ENCODE measurements at regions not wholly inside any gene's neighbourhood (a gene's known extent, or its start where the extent isn't known, plus 50 kb on each side); places are given as distances from the start of the nearest gene placed in this dataset.

DNA sequence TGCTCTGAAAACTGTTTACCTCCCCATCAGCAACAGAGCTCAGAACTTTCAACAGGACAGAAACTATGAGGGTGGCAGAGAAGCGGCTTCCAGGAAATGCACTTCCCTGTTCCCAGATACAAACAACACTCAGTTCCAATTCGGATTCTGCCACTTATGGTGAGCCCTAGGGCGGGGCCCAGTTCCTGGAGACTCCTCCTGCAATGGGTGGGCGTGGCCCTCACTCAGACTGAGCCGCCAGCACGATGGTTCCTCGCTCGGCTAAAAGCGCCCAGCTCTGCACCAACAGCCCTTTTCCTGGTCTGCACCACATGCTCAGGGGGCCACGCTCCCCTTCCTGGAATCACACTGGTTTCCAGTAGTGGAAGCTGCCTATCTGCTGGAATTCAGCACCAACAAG, 314.1 kb downstream of the CTTN start:
- no peak for DNase-seq (ENCODE audit: low spot score in 2 of 2)
- FAIRE-seq, result no peak

DNA sequence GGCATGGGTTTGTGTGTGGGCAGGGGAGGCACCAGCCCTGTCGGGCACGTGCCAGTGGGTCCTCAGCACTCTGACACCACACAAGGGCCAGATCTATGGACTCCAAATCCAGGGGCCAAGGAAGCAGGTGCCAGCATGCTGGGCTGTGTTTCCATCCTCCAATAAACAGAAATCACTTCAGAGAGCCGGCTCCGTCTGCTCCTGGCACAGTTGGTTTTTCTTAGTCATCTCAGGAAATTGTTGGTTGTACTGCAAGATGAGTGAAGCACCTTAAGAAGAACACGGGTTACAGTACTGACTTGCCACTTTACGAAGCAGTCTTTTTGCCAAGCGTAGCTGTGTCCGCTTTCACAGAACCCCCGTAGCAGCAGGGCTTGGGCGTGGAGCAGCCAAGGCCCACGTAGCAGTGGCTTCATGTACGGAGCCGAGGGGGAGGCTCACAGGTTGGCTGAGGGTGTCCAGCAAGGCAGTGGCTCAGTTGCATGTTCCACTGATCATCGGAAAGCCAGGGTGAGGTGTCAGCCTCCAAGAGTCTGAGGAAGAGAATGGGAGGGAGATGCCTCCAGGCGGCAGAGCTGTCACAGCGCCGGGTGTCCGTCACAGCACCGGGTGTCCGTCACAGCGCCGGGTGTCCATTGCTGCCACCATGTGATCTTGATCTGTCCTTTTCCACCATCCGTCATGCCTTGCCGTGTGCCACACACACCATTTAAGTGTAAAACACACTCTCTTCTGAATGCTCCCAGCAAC, 314.9 kb downstream of the CTTN start:
- FAIRE-seq (no peak), DNase-seq (ENCODE audit: low spot score in 2 of 2) (no peak)

DNA sequence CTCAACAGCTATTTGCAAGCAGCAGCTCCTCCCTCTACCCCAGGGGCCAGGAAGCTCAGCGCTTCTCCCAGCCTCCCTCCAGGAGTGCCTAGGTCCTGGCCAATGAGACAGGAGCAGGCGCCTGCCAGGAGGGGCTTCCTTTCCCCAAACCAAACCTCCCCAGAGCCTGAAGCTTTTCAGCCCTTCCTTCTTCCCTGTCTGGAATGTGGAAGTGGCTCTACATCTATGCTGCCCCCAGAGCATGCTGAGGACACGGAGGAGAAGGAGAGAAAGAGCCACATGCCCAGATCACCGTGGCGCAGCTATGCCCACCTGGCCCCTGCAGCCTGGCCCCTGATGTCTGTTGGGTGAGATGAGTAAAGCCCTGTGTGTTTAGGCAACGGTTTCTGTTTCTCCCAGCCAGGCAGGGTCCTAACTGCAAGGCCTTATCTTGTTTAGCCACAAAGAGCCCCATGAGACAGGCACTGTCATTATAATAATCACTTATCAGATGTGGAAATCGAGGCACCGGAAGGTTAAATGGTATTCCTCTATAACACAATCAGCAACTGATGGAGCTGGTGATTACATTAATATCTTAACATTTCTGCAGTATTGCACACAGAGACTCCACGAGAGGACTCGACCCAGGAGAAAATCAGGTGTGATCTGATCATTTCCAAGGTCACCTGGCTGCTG, 315.8 kb downstream of the CTTN start:
- DNase-seq (ENCODE audit: low spot score in 2 of 2), result no peak

GRCh38 chr11:70715166-70715951, 317.0 kb downstream of the CTTN start:
- FAIRE-seq (no peak), DNase-seq (ENCODE audit: low spot score in 2 of 2) (no peak)

More for the DNA sequence above, 315.8 kb downstream of the CTTN start:
- FAIRE-seq, result no peak

GRCh38 chr11:70716216-70716615, 317.9 kb downstream of the CTTN start:
- FAIRE-seq (no peak), DNase-seq (ENCODE audit: low spot score in 2 of 2) (no peak)

DNA sequence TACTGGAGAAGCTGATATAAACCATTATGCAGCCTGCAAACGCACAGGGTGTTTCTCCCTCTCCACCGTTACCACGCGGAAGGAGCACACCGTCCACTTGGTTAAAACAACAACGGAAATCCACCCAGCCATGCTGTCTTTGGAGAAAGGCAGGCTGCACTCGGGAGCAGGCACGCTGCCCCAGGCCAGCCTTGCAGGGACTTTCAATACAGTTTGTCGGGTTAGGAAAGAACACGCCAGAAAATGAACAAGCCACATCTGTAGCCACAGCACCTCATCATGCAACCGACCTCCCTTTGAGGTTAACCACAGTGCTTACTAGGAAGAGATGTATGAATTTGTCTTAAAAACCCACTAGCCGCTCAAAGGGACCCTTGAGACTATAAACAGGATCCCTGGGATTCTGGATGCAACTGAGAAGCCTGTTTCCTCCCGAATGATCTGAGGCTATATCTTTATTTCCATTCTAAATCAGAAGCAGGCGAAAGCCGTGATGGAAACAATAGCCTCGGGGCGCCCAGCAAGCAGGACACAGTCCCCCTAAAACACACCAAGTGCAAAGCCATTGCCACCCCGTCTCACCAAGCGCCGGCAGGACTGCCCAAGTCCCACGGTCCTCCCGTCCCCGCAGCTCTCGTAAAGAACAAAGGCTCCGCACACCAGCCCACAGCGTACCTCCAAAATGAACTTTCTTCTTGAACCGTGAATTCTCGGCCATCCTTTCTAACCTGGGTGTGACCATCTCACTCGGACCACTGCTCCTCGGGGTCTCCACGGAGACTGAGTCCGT, 318.9 kb downstream of the CTTN start:
- FAIRE-seq (no peak), DNase-seq (ENCODE audit: low spot score in 2 of 2) (no peak)

DNA sequence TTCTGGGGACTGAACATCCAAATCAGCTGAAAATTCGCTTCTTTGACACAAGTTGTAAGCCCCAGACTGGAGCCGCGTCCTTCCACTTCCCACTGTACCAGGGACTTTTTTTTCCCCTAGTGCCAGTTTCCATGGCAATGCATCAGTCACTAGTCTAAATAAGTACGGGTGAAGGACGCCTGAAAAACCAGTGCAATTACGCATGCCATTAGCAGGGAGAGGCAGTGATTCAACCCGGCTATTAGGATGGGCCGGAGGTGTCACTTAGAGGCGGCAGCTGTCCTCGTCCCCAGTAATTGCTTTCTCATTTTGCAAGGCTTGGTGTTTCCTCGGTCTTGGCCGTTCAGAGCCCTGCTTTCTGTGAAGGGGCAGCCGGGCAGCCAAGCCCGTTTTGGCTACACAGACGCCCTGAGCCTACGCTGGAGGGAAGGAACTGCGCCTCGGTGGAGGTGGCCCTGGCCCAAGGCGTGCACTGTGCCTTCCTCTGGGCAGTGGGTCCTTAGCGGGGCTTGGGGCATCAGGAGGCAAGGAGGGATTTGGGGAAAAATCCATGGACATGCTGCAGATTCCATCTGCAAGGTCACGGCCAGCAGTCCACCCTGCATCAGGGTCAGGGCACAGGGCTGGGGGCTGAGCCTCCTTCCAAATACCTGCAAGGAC, 319.7 kb downstream of the CTTN start:
- peak in 1 of 2 donors; percentile 47 for DNase-seq (ENCODE audit: low spot score in 2 of 2)
- no peak for FAIRE-seq

DNA sequence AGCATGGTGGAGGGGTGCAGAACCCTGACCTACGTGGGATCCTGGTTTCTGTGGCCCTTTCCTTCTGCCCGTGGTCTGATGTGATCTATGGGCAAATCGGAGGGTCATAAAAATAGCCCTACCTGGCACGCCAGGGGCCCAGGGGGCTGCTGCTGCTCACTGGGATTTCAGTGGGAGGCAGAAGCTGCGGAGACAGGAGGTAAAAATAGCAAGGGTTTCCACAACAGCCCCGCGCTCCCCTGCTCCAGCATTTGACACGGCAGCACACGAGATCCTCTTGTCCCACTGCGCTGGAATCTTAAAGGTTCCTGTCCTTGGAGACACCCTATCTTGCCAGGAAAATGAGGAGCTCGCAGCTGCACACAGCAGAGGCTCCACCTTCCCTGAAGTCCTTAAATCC, 321.2 kb downstream of the CTTN start:
- DNase-seq (ENCODE audit: low spot score in 2 of 2) (no peak), FAIRE-seq (no peak)

- DNase-seq (ENCODE audit: low spot score in 2 of 2) (no peak), FAIRE-seq (no peak)
These were observed 322.0 kb downstream of the CTTN start for GRCh38 chr11:70720281-70720680.

DNA sequence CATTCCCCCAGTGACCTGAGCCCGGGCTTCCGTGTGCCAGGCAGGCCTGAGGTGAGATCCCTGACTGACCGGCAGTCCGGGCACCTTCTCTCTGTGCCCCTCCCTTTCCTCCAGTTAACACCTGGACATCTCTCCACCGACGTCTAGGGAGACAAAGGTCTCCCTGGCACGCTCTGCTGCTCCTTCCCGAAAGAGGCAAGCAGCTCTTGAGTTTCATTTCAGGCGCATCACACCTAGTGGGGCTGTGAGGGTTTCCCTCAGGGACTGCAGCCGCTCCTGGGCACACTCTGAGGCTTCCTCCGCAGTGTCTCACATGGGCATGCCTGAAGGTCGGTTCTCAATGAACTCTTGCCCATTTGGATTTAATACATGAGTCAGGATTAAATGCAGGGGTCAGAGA, 322.7 kb downstream of the CTTN start:
- FAIRE-seq (no peak), DNase-seq (ENCODE audit: low spot score in 2 of 2) (no peak)

GRCh38 chr11:70725278-70725677, 326.9 kb downstream of the CTTN start:
- DNase-seq (ENCODE audit: low spot score in 2 of 2) (no peak), FAIRE-seq (no peak)

DNA sequence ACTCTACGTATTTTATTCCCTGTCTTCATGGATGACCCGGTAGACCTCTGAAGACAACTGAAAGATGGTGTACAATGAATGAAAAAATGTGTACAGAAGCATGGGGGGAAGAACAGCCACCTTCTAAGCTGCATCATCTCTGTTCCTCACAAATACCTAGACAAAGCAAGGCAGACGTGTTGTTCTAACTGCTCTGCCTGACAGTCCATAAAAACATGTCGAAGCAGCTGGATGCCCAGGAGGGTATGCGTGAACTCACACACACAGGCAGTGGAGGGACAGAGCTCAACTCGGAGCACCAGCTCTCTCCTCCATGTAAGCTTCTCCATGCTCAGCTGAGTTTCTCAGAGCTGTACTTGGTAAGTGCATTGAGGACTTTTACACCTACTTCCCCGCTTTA, 327.4 kb downstream of the CTTN start:
- no peak for DNase-seq (ENCODE audit: low spot score in 2 of 2)
- FAIRE-seq, result no peak

GRCh38 chr11:70727021-70727420, 328.7 kb downstream of the CTTN start:
- no peak for FAIRE-seq

DNA sequence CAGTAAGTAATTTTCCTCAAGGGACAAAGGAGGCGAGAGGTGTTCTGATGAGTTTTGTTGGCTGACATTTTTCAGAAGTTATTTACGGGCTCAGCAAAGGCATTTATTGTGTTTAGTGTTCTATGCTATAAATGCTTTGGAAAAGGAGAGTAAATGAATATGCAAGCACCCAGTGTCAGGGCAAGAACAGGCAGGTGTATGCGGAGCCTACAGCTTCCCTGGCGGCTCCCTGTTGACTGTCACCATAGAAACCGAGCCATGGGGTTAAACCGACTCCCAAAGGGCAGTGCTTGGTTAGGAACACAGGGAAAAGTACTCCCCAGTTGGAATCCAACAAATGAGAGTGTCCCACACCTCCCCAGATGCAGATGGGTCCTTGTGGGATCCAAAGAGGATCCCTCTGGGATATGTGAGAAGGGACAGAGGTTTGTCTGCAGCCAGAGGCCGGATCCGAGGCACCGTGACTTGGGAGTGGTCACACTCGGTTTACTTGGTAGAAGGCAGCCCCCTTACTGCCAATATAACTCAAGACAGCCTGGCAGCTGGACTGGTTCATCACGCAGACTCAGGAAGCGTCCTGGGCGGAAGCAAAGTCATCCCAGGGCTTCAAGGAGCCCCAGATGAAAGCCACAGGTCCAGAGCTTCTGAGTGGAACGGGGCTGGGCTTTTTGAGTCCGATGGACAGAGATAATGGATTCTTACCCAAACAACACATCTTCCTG, 329.7 kb downstream of the CTTN start:
- no peak for DNase-seq (ENCODE audit: low spot score in 2 of 2)
- FAIRE-seq, result no peak

More at GRCh38 chr11:70727021-70727420, 328.7 kb downstream of the CTTN start:
- DNase-seq (ENCODE audit: low spot score in 2 of 2), result no peak

- FAIRE-seq (no peak), DNase-seq (ENCODE audit: low spot score in 2 of 2) (no peak)
These were observed 331.6 kb downstream of the CTTN start for GRCh38 chr11:70729949-70730348.

DNA sequence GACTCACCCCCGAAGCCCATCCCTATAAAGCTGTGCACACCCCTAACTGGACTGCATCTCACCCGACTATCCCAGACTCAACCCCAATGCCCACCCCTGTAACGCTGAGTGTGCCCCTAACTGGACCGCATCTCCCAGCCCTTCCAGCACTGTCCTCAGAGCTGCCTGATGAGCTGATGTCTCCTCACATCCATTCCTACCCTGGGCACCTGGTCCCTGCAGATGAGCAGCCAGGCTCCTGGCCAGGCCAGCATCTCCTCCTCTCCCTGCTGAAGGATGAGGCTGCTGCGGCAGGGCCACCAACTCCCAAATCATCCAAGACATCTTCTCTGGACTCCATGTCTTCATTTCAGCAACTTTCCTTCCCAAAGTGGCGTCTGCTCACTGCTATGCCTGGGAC, 332.1 kb downstream of the CTTN start:
- DNase-seq (ENCODE audit: low spot score in 2 of 2) (no peak), FAIRE-seq (no peak)

GRCh38 chr11:70731271-70732022, 333.1 kb downstream of the CTTN start:
- DNase-seq (ENCODE audit: low spot score in 2 of 2) (no peak), FAIRE-seq (no peak)

DNA sequence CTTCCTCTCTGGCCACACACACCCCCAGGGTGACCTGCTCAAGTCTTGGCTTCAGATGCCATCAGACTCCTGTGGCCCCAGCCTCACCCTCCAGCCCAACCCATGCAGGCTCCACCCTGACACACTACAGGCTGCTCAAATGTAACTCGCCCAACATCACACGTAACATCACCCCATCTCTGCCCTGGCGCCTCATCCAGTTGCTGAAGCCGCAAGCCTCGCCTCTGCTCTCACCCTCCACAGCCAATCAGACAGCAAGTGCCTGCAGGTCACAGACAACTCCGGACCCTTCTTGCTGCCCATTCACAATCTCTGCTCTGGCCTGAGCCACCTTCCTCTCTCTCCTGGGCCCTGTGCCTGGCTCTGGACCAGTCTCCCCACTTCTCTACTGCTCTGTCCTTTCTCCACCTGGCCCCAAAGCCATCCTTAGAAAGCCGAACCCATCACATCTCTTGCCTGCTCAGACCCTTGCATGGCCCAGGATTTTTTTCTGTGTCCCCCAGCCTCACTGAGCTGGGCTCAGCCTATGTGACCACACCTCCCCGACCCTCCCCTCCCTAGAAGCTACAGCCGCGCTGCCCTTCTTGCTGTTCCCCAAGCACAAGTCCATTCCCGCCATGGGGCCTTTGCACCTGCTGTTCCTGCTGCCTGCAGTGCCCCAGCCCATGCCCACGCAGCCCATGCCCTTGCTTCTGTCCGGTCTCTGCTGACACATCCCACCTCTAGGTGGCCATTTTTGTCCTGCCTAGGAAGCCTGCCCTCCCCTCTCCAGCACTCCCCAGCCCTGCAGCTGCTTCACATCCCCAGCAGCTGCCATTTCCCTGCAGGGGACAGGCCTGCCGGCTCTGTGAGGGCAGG, 333.9 kb downstream of the CTTN start:
- no peak for DNase-seq (ENCODE audit: low spot score in 2 of 2)

More for the DNA sequence above, 333.9 kb downstream of the CTTN start:
- no peak for FAIRE-seq
